GM18499 (cell line): ENCODE measurements at regions not wholly inside any gene's neighbourhood (a gene's known extent, or its start where the extent isn't known, plus 50 kb on each side); places are given as distances from the start of the nearest gene placed in this dataset.
A peak's percentile ranks its signal among the peaks of the same experiment; 100 is the strongest.

ENCODE experiments used
- ATAC-seq: cut with Tn5 transposase; IDR thresholded peaks from one replicate; pipeline ENCODE4 v1.9.1; 2021; ENCODE audit warnings: moderate number of reproducible peaks; ENCODE audit not compliant: insufficient read depth, unreplicated experiment

DNA sequence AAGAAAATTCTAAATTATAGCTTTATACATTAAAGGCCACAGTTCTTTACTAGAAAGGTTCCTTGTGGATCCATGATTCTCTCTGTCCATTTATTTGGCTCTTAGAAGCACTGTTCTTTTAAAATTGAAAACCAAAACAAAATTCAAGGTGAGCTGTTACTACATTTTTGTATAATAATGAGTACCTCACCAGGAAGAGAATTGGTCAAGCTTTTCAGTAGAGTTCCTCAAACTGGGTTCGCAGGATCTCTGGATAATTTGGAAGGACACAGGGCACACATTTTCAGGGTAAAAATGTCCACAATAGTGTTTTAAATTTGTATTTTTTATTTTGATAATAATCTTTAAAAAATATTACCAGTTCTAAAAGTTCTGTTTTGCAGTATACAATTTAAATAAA, 93.0 kb downstream of the PPP1R3A start:
- ATAC-seq: no peak

DNA sequence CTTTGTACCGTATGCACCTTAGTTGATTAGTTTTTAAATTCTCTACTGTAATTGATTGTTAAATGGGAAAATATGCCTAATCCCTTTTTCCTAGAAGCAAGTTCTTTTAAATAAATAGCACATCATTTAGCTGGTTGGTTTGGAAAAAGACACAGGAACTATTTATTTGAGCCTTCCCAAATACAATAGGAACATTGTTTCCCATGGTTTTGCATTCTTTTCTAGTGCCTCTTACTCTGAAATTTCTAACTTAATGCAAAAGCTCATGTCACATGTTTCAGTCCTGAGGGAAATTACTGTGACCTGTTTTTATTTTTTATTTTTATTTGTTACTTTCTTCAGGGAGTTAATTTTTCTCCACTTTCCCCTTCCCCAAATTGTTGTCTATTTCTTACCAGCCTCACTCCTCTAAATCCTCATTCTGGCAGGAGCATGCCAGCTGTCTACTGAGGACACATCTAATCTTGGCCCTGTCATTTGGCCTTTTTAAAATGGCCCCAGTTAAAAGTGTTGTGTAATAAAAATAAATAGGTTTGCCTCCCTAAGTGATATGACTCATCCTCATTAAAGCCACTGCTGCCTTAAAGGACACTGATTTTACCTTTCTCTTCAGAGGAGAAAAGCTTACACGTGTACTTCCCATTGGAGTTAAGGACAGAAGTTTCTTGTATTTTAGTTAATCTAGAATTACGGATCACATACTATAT, 94.5 kb downstream of the PPP1R3A start:
- no peak for ATAC-seq

DNA sequence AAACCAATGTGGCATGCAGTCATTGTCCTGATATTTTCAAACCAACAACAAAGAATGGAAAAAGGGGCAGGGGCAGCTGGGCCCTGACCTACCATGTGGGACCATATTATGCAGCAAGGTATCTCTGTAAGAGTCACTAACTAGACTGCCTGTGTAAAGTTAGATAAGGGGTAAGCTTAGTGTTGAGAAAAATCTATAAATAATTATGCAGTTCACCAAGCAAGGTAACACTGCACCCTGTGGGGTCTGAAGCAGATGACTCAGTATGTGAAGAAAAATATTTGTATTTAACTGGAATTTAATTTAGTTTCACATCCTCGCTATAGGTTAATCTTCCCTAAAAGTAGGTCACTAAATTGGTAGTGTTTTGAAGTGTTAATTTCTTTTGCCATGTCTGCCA, 99.3 kb downstream of the PPP1R3A start:
- no peak for ATAC-seq

DNA sequence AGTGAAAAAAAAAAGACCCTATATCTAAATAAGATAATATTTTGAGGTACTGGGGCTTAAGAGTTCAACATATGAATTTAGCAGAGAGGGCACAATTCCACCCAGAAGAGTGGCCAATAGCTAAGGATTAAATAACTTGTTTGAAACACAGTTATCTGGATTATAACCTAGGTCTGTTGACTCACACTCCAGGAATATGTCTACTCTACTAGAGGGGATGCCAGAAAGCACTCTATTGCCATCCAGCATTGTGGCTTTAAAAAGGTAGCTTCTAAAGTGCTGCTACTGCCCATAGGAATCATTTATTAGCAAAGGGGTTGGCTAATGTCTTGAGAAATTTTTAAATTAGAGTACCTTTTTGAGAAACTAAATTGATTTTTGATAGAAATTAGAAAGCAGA, 102.2 kb downstream of the PPP1R3A start:
- no peak for ATAC-seq

DNA sequence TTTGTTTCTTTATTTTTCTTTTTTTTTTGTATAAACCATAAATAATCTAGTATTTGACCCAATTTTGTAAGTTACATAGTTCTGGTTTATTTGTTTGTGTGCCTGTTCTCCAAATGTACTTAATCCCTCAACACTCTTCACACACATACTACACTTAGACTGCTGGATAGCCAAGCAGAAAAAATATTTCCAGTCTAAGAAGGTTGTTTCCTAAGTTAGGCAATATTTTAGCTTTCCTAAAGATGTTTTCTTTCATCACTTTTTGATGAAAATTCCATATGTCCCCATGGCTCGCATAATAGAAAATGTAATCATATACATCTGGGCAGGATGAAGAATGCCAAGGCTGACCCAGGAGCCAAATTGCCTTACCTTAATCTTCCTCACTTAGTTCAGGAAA, 105.3 kb downstream of the PPP1R3A start:
- no peak for ATAC-seq

DNA sequence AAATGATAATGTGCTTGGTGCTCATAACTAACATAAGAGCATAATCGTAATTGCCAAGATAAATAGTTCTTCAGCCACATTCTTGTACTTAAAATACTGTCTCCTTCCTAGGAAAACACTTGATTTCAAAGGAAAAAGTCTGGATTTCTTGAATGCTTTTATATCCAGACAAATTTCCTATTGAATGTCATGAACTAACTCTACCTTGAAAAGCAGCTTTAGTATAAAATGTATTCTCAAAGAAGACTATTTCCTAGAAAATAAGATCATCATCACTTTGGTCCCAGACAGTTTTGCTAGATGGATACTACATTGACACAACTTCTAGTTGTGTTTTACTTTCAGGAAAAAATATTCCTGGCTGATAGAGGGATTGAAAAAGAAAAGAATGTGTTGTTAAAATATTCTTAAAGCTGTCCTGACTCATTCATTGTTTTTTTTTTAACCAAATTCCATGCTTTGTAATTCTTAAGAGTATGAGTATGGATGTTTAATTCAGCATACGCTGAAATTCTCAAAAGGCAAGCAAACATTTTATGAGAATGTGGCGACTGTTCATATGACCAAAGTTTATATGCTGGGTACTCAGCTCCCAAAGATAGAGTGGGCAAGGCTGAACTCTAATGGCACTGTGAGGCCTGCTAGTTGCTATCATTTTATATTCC, 106.1 kb downstream of the PPP1R3A start:
- no peak for ATAC-seq

DNA sequence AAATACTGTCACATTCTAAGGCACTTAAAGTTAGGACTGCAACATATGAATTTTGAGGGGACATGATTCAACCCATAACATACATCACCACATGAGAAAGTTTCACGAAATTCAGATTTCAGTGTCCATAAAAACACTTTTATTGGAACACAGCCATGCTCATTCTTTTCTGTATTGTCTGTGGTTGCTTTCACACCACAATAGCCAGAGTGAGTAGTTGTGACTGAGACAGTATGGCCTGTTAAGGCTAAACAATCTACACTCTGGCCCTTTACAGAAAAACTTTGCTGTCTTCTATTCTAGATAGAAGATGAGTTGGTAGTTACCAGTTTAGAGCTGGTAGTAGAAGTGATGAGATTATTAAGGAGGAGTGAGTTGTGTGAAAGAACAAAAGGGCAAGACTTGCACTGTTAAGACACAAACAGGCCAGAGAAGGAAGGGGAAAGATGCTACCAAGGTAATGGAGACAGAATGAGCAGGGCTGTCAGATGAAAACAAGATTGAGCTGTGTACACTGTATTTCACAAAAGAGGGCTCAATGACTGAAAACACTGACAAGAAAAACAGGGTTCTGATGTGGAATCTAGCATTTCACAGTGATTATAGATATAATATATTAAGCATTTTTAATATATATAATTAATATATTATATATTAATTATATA, 108.6 kb downstream of the PPP1R3A start:
- no peak for ATAC-seq

DNA sequence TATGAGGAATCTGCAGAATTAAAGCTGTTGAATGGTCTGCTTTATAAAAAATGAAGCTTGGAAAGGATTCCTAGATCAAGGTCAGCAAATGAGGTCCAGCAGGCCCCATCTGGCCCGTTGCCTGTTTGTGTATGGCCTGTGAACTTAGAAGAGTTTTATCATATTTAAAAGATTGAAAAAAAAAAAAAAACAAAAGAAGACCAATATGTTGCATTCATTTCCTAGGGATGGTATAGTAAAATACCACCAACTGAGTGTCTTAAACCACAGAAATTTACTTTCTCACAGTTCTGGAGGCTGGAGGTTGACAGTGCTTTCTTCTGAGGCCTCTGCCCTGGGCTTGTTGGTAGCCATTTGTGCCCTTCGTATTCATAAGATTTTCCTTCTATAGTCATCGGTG, 109.2 kb downstream of the PPP1R3A start:
- ATAC-seq: no peak

DNA sequence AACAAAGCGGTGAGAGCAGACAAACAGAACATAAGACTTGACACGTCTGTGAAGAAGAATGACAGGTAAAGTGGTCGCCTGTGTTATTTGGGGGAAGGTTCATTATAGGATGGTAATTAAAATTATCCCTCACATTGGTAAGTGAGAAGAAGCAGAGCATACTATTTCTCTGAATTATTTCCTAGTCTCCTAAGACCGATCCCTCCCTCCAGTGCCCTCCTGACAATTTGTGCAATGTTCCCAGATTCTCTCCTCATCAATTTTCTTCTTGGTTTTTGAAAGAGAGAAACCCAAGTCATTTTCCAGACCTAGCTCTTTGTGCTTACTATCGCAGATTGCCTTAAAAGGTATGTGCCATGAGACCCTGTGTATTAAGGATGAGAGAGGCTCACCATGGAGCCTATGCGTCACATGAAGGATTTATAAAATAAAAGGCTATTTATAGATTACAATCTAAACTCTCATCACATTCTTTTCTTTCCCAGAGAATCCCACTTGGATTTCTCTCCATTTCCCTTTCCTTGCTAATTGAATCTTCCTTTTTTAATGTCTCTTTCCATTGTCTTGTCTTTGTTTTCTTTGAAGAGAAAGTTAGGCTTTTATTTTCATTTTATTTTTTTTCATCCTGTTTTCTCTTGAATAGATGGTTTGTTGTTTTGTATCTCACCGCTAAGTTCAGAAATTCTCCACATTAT, 112.0 kb downstream of the PPP1R3A start:
- no peak for ATAC-seq

DNA sequence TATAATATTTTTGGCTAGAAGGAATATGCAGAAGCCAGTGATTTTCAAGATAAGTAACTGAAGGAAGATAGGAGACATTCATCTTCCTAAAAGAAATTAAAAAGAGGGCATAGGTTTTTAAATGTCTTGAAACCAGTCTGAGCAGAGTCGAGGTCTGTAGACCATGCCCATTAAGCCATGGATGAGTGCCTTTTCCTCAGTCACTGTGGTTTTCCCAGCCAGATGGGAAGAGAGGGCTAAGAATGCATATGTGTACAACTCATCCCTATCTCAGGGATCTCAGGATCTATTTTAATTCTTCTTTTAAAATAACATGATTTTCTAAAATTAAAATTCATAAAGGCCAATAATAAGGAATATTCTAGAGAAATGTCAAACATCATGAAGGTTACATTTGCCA, 112.8 kb downstream of the PPP1R3A start:
- ATAC-seq: no peak

DNA sequence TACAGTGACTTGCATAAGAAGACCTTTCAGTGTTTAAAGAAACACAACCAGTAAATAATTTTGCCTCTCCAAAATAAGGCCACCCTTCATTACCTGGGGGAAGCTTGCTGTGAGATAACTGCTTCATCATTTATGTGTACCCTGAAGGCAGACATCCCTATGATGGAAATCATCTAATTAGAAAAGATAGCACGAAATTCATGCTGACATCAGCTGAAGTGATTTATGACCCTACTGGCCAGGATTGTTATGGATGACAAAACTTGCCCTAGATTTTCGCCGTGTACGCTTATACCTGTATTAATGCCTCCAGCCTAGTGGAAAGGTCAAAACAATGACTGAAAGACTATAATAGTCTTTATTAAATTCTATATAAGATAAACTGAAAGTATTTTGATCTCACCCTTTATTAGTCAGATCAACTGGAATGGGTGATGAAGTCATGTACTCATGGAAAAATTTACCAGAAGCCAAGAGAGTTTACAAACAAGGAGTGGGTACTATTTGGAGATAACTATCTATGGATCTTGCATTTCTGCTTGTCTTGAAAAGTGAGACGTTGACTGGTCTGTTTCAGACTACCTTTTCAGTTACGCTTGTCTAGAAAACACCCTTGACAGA, 114.2 kb downstream of the PPP1R3A start:
- no peak for ATAC-seq

DNA sequence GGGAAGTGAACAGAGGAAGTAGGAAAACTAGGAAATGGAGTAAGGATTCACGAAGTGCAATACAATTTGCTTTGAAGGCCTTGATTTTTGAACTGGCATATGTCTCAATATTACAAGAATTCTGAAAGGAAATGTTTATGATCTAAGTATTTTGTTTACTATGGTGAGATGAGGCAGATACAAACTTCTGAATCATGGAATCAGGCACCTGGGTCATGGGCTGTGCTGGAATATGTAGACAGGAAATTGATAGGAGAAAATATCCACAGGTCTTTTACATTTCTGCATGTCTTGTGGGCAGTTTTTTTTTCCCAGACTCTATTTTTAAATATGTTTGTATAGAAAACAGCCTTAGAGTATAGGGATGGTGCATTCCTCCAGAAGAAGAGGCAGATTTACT, 117.1 kb downstream of the PPP1R3A start:
- no peak for ATAC-seq

DNA sequence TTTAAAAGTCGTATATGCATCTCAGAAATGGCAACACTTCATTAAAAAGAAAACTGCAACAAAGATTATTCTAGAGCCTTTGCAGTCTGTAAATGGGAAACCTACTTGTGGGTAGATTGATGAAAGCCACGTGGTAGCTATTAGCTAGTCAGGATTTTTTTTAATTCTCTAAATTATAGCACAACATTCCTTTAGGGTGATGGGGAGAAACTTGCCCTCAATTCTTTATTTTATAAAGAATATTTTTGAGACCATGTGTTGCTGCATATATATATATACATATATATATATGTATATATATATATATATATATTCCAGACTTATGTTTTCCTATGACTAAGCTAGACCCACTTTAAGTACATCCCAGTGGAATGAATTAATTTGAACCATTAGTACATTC, 118.0 kb downstream of the PPP1R3A start:
- no peak for ATAC-seq

DNA sequence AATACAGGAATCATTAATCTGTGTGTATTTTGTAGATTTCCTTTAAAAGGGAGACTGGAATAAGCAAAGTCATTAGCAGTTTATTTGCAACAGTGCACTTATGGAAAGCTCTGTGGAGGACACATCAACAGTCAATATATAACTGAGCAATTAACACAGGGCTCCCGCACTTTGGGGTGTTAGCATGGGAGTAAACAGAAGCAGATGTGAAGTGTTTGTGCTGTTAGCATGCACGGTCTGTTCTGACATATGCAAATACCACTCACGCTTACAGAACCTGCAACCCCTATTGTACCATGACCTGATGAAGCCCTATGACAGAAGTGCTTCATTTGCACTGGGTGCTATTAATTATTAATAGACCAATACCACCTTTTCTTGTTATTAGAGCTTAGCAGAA, 118.9 kb downstream of the PPP1R3A start:
- peak; percentile 95 for ATAC-seq

DNA sequence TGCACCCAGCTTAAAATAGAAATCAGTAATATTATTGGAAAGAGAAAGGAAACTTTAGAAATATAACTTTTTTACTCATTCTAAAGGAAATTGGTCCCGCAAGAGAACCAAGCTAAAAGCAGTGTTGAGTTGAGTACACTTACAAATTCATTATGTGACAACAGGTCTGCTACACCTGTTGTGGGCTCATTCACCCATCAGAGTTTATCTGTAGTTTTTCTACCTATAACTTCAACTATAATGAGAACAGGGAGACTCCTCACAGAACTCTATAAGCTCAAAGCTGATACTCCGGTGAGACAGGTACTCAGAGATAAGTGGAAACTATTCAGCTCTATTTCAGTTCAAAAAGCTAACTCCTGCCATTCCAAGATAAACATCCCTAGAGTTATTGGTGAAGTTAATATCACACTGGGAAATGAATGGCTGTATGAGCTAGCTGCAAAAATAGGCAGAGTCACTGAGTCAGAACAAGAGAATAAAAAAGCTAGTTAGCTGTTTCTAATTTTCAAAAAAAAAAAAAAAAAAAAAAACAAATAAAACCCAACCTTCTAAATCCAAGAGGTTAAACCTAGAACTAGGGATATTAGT, 121.3 kb downstream of the PPP1R3A start:
- no peak for ATAC-seq

DNA sequence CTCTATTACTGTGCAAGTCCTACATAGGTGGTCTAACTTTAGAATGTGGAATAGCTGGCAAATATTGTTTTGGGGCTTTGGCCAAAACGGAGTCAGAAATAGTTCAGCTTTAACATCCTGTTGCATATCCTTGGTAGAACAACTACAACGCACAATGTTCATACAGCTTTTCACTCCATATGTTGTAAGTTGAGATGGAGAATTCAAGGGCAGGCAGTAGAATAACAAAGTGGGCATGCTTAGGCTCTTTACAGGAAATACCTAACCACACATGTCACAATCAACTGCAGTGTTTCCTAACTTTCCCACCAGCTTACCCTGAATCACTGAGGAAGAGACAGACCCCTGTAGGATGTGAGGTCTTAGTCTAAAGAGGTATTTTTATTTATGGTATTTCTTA, 122.3 kb downstream of the PPP1R3A start:
- no peak for ATAC-seq

DNA sequence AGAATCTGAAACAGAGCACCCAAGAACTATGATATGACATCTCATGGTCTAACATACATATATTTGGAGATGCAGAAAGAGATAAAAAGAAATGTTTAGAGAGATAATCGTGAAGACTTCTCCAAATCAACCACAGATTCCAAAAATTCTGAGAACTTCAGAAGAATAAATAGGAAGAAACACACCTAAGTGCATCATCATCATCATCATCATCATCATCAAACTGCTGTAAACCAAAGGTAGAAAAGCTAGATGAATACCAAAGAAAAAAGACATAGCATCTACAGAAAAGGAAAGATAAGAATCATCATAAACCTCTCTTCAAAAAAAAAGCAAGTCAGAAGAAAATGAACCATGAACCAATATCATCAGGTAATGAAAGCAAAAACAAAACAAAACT, 124.2 kb downstream of the PPP1R3A start:
- no peak for ATAC-seq

DNA sequence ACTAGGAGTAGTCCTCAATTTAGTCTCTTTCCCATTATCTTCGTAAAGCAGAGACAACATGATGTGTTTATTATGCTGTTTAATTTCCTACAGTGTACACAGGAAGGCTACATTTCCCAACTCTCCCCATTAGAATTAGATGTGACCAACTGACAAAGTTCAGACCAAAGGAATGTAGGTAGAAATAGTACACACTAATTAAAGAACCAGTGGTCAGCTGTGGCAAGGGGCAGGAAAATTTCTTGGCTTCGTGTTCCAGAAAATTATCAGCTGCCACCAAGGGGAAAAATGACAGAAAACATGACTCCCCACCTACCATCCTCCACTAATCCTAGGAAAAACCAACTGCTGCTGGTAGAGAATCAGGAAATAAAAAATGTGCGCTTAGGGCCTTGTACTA, 125.6 kb downstream of the PPP1R3A start:
- no peak for ATAC-seq

DNA sequence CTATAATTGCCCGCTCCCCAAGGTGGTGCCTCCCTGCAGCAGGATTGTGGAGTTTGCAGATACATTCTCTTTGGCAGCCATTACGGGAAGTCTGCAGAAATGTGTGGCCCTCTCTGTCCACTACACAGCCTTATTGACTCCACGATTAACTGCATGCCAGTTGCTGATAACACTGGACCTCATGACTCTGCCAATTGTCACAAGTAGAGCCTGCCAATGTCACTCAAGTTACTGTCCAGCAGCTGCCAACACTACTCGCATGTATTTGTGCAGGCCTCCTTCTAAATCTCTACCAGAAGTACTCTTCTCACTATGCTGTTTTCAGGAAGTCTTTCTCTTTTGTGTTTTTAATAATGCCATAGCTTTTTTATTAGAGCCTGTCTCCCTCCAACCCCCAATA, 128.8 kb downstream of the PPP1R3A start:
- ATAC-seq: no peak

DNA sequence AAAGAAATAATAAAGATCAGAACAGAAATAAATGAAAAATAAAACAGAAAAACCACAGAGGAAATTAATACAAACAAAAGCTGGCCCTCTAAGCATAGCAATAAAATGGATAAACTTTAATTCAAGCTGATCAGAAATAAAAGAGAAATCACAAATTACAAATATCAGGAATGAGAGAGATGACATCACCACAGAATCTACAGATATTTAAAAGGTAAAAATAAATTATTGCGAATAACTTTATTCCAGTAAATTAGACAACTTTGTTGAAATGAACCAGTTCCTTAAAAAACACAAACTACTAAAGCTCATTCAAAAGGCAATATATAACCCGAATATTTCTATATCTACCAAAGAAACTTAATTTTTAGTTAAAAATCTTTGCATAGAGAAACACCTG, 131.7 kb downstream of the PPP1R3A start:
- no peak for ATAC-seq
